HK-2 (cell line): ENCODE measurements at regions not wholly inside any gene's neighbourhood (a gene's known extent, or its start where the extent isn't known, plus 50 kb on each side); places are given as distances from the start of the nearest gene placed in this dataset.

Experiments used
- DNase-seq: peaks from one replicate; pipeline ENCODE4 v3.0.0-alpha.2; 2018; ENCODE audit not compliant: unreplicated experiment

- DNase-seq, result no peak
Measured at GRCh38 chr3:117302428-117302827, 592.8 kb downstream of the TUSC7 start.

DNA sequence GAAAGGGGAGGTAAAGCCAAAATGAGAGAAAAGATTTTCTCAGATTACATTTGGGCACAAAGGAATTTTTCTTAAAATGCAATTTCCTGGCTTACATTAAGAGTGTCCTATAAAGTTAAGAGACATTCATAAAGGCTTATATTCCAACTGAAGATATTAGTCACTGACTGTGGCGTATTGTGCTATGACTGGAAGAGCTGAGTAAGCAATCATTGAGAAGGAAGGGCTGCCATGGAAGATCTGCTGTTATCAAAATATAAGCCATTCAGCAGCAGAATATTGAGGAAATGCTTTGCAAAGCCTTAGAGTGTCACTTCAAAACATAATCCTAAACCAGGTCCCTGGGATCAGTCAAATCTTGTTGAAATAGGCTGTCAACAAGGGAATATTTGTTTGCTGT lies 593.9 kb downstream of the TUSC7 start:
- no peak for DNase-seq

DNA sequence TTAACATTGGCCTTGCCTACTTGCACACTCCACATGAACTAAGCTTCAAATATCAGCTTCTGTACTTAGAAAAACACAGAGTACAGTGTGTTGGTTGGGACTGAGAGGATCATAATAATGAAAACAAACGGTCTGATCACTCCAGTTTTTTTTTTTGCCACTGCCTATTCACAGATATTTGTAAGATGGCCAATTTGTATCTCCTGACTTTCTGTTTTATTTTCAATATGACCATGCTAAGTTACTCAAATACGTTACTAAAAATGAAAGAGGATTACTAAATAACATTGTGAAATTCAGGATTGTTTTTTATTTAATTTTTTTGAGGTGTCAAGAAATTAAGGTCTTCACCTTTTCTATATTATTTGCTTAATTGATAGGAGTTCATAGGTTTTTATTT lies 595.1 kb downstream of the TUSC7 start:
- no peak for DNase-seq

GRCh38 chr3:117305681-117306080 lies 596.1 kb downstream of the TUSC7 start:
- DNase-seq, result no peak

DNA sequence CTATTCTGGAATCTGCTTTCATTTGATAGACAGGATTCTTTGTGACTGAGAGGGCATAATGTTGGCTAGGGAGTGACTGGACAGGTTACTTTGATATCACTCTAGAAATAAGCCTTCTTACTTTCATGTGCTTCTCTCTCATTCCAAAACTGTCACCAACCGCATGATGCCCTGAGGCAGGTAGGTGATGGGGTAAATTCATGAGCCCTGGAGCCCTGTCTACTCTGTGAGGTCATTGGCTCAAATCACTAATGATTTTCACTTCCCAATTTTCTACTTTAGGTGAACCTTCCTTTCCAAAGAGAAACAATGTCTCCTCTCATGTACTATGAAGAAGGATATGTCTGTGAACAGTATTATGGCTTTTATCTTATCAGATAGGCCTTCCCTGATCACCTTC lies 596.7 kb downstream of the TUSC7 start:
- no peak for DNase-seq

- no peak for DNase-seq
Measured at GRCh38 chr3:117308353-117308752, 598.8 kb downstream of the TUSC7 start.

GRCh38 chr3:117308756-117309155 lies 599.2 kb downstream of the TUSC7 start:
- DNase-seq, result no peak

DNA sequence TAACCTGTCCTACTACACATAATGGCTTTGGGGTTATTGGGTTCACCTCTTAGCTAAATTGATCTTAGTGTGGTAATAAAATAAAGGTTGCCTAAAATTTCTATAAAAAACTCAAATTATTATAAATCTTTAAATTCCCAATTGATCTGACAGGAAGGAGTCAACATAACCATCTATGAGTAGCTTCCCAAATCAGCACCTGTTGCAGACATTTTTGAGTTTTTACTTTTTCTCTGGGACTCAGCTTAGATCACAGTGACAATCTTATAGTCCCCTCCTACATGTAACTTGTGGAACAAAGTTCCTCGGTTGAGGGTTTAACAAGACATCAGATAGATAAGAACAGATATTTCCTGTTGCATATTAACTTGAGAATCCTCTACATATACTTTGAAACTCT lies 601.0 kb downstream of the TUSC7 start:
- no peak for DNase-seq

DNA sequence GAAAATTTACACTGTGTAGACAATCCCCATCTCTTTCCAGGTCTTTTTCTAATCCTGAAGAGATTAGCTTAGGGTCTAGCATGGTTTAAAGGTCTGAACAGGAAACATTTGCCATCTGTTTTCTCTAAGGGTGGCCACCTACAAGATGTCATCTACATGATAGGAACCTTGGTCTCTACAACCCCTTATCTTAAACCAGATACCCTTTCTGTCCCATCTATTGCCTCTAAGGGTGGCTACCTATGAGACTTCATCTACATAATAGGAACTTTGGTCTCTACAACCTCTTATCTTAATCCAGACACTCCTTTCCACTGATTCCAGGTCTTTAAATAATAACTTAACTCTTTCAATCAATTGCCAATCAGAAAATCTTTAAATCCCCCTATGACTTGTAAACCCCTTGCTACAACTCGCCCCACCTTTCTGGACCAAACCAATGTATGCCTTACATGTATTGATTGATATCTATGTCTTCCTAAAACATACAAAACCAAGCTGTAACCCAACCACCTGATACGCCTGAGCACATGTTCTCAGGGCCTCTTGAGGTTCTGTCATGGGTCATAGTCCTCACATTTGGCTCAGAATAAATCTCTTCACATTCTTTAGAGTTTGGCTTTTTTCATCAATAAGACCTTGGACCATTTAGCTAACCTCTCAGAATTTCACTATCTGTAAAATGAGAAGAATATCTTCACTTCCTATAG lies 605.0 kb downstream of the TUSC7 start:
- no peak for DNase-seq

- no peak for DNase-seq
Measured at GRCh38 chr3:117322866-117323265, 613.3 kb downstream of the TUSC7 start.

DNA sequence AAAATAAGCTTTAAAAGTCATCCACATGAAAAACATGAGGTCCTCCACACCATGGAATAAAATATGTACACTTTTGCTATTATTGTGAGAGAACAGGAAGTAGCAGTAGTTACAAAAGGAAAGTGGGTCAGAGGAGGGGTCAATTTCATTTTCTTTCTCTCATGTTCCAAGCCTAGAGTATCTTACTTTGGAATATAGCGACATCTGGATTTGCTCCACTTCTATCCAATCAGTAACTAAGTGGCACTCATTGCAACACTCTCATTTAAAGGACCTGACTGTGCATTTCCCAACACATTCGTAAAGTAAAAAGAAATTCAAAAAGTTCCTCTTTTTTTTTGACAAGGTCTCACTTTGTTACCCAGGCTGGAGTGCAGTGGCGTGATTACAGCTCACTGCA lies 637.3 kb downstream of the TUSC7 start:
- no peak for DNase-seq

GRCh38 chr3:117348884-117349283 lies 639.3 kb downstream of the TUSC7 start:
- no peak for DNase-seq

- DNase-seq, result no peak
Measured at GRCh38 chr3:117349566-117349965, 640.0 kb downstream of the TUSC7 start.

- DNase-seq, result no peak
Measured at GRCh38 chr3:117350371-117350770, 640.8 kb downstream of the TUSC7 start.

GRCh38 chr3:117355566-117355965 lies 646.0 kb downstream of the TUSC7 start:
- DNase-seq, result peak; percentile 0

- no peak for DNase-seq
Measured at GRCh38 chr3:117356091-117356705, 646.6 kb downstream of the TUSC7 start.

DNA sequence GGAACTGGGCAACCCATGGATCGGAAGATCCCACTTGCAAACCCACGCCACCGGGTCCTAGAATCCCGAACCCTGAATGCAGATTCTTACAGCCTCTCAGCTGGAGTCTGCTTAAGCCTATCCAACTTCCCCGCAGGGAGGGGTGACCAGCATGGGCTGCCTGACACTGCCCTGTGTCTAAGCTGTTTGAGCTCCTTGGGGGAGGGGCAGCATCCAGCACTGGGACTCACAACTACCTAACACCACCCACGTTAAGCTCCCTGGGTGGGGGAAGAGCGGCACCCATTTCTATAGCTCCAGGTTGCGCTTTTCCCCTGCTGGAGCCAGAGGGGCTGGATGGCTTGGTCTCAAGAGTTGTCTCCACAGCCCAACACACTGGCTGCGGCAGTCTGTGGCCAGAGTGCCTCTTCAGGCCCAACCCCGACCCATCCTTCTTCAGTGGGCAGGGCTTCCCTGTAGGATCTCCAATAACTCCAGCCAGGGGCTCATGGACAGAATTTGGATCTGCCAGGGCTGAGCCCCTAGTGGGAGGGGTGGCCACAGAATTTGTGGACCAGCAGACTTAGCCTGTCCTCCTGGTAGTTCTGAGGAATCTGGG lies 649.2 kb downstream of the TUSC7 start:
- no peak for DNase-seq

DNA sequence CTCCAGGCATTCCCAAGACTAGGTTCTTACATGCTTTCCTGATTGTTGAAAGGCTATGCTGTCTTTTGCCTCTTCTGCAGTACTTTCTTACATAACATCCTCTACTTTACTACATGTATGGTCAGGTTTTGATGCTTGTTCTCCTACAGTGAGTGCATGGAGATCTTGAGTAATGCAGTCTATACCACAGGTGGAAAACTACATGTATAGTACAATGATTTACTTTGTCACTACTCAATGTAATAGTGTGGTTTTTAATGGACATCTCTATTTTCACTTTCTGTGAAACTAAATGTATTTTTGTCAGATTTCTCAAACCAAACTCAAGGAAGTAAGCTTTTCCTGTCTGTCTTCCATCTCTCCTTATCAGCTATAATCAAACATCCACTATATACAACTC lies 657.0 kb downstream of the TUSC7 start:
- DNase-seq, result no peak

DNA sequence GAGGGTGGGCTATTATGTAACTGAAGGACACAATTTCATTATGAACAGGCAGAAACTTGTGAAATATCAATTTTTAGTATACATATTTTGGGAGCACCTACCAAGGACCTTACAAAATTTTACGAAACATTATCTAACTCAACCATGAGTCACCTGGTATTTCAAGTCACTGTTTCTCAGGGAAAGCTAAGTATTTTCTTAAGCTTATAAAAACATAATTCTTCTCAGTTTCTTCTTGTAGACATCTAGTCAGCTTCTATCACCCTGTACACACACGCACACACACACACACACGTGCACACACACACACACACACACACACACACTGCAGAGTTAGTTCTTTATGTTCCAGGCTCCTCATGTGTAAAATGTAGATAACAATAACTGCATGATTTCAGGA lies 658.3 kb downstream of the TUSC7 start:
- DNase-seq, result no peak

DNA sequence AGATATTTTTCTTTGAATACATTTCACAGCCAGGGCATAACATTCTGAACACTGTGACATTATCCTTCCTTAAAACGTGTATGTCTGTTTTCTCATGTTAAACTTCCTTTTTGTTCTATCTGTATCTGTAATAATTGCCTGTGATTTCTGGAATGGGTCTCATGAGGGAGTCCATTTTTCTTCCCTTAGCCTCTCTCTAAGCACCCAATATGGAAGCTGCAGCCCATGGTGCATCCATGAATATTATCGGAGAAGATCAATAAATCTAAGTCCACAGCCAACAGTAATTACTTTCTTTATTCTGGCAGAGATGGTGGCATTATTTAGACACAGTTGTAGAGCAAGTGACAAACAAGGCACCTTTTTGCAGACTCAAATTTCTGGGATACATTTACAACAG lies 671.1 kb downstream of the TUSC7 start:
- DNase-seq, result no peak

DNA sequence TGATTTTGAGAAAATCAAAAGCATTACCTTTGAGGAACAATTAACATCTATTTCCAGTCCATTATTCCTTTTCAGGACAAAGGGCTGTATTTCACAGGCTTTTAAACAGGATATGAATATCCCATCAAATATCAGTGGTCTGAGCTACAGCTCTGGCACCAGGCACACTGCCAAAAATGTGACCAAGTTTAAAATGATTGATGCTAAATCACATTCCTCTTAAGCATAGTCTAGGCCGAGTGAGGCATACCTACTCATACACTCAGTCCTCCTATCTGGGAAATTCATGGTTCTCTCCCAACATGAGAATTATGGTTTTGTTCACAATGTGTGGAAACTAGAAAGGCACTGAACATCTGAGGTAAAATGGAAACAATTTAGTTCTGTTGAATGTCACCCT lies 683.5 kb downstream of the TUSC7 start:
- no peak for DNase-seq

GRCh38 chr3:117398141-117398899 lies 688.7 kb downstream of the TUSC7 start:
- DNase-seq, result no peak
